ENCODE measurements at regions not wholly inside any gene's neighbourhood (a gene's known extent, or its start where the extent isn't known, plus 50 kb on each side); places are given as distances from the start of the nearest gene placed in this dataset.
"Not testable (repeated sequence)": the region's sequence is repeated elsewhere in the genome, so short reads cannot be mapped to it uniquely, and the experiment has no call there.

- TF ChIP-seq CTCF (IDR thresholded peaks at IDR 0.05; ENCODE audit: extremely low read depth in 1 of 2, insufficient read depth in 1 of 2, low read depth in 1 of 2, low read length in 2 of 2); EZH2 (IDR thresholded peaks at IDR 0.05; ENCODE audit: borderline replicate concordance, low read depth, low read length, severe bottlenecking); POLR2A (IDR thresholded peaks at IDR 0.05; ENCODE audit: low read depth, low read length); MAX (IDR thresholded peaks at IDR 0.05; ENCODE audit: insufficient read depth, insufficient read length); MYC (IDR thresholded peaks at IDR 0.05; ENCODE audit: low read depth, low read length): not testable (repeated sequence)
These were observed 427.5 kb upstream of the ADGRB3 start for GRCh38 chr6:68207612-68208011.

All from endothelial cell of umbilical vein (primary cell).